ENCODE measurements at regions not wholly inside any gene's neighbourhood (a gene's known extent, or its start where the extent isn't known, plus 50 kb on each side); places are given as distances from the start of the nearest gene placed in this dataset.
"Not testable (repeated sequence)": the region's sequence is repeated elsewhere in the genome, so short reads cannot be mapped to it uniquely, and the experiment has no call there.

DNA sequence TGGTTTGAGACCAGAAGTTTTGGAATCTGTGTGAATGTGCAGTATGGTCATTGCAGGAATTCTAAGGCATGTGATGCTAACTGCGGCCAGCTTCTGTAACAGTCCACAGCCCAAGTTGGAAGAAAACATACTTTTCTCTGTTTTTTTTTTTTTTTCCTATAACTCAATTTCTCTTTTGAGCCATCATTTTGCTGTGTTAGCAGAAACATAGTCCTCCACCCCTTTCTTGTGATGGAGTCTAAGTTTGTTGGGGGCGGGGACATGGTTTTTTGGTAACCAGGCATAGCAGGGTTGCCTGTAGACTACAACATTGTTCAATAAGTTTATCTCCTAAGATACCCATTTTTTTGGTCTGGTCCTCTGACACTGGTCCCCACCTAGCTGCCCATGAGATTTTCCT lies 223.2 kb upstream of the ONECUT1 start:
- H3K4me1 Mint-ChIP-seq (ENCODE audit: low read depth): no peaks in the 10 kb centered on the region
- TF ChIP-seq, protein P1, sequence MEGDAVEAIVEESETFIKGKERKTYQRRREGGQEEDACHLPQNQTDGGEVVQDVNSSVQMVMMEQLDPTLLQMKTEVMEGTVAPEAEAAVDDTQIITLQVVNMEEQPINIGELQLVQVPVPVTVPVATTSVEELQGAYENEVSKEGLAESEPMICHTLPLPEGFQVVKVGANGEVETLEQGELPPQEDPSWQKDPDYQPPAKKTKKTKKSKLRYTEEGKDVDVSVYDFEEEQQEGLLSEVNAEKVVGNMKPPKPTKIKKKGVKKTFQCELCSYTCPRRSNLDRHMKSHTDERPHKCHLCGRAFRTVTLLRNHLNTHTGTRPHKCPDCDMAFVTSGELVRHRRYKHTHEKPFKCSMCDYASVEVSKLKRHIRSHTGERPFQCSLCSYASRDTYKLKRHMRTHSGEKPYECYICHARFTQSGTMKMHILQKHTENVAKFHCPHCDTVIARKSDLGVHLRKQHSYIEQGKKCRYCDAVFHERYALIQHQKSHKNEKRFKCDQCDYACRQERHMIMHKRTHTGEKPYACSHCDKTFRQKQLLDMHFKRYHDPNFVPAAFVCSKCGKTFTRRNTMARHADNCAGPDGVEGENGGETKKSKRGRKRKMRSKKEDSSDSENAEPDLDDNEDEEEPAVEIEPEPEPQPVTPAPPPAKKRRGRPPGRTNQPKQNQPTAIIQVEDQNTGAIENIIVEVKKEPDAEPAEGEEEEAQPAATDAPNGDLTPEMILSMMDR (IDR thresholded peaks at IDR 0.05): no peak
- no peaks in the 10 kb centered on the region for H3K36me3 Mint-ChIP-seq (ENCODE audit: low read depth)
- peaks cover 6% of the 10 kb centered on the region for H3K9me3 Mint-ChIP-seq (ENCODE audit: low read depth)
- H3K4me3 Mint-ChIP-seq (ENCODE audit: unreplicated experiment): no peak overlapping the region
- H3K27ac Mint-ChIP-seq (ENCODE audit: unreplicated experiment): no peak overlapping the region
- no peaks in the 10 kb centered on the region for H3K27me3 Mint-ChIP-seq (ENCODE audit: low read depth)
- no peak for DNase-seq (ENCODE audit: low spot score)

DNA sequence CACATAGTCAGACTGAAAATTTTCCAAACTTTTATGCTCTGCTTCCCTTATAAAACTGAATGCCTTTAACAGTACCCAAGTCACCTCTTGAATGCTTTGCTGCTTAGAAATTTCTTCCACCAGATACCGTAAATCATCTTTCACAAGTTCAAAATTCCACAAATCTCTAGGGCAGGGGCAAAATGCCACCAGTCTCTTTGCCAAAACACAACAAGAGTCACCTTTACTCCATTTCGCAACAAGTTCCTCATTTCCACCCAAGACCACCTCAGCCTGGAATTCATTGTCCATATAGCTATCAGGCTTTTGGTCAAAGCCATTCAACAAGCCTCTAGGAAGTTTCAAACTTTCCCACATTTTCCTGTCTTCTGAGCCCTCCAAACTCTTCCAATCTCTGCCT lies 221.6 kb upstream of the ONECUT1 start:
- not testable (repeated sequence) for H3K4me3 Mint-ChIP-seq (ENCODE audit: unreplicated experiment); H3K27ac Mint-ChIP-seq (ENCODE audit: unreplicated experiment); H3K4me1 Mint-ChIP-seq (ENCODE audit: low read depth); H3K27me3 Mint-ChIP-seq (ENCODE audit: low read depth); H3K36me3 Mint-ChIP-seq (ENCODE audit: low read depth); H3K9me3 Mint-ChIP-seq (ENCODE audit: low read depth); DNase-seq (ENCODE audit: low spot score)

DNA sequence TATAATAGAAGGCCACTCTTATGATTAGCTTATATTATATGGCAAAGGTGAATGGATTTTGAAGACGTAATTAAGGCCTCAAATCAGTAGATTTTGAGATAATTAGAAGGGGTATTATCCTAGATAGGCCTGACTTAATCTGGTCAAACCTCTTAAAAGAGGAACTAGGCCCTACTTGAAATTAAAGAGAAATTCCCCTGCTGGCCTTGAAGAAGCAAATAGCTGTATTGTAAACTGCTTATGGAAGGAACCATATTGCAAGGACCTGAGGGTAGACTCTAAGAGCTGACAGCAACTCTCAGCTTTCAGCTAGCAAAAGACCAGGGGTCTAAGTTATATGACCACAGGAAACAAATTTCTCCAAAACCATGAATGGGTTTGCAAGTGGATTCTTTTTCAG lies 219.0 kb upstream of the ONECUT1 start:
- DNase-seq (ENCODE audit: low spot score): no peak
- H3K4me3 Mint-ChIP-seq (ENCODE audit: unreplicated experiment): no peak overlapping the region
- peaks cover 6% of the 10 kb centered on the region for H3K9me3 Mint-ChIP-seq (ENCODE audit: low read depth)
- no peak overlapping the region for H3K27ac Mint-ChIP-seq (ENCODE audit: unreplicated experiment)
- peaks cover 9% of the 10 kb centered on the region for H3K27me3 Mint-ChIP-seq (ENCODE audit: low read depth)
- no peaks in the 10 kb centered on the region for H3K4me1 Mint-ChIP-seq (ENCODE audit: low read depth)
- TF ChIP-seq, protein P1 (IDR thresholded peaks at IDR 0.05): no peak
- H3K36me3 Mint-ChIP-seq (ENCODE audit: low read depth): no peaks in the 10 kb centered on the region

DNA sequence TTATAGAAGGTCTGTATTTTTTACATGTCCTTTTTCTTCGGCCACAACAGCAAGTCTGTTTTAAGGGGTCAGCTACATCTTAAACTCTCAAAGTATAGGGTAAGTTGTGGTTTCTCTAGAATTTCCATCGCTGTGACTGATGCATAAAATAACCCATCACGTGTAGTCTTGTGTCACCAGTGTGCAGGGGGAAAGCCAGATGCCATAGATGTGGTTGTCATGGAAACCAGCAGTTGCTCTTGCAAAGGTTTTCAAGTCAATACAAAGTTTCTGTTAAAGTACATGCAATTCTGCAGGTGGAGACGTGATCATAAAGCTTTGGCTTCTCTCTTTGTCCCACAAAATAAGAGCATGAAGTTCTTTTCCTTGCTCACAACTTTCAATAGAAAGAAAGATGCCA lies 210.3 kb upstream of the ONECUT1 start:
- TF ChIP-seq, protein P1 (IDR thresholded peaks at IDR 0.05): no peak
- Mint-ChIP-seq H3K36me3 (ENCODE audit: low read depth) (no peaks in the 10 kb centered on the region), H3K4me3 (ENCODE audit: unreplicated experiment) (no peak overlapping the region), H3K9me3 (ENCODE audit: low read depth) (no peaks in the 10 kb centered on the region), H3K4me1 (ENCODE audit: low read depth) (no peaks in the 10 kb centered on the region), H3K27ac (ENCODE audit: unreplicated experiment) (no peak overlapping the region), H3K27me3 (ENCODE audit: low read depth) (peaks cover 4% of the 10 kb centered on the region)
- no peak for DNase-seq (ENCODE audit: low spot score)

DNA sequence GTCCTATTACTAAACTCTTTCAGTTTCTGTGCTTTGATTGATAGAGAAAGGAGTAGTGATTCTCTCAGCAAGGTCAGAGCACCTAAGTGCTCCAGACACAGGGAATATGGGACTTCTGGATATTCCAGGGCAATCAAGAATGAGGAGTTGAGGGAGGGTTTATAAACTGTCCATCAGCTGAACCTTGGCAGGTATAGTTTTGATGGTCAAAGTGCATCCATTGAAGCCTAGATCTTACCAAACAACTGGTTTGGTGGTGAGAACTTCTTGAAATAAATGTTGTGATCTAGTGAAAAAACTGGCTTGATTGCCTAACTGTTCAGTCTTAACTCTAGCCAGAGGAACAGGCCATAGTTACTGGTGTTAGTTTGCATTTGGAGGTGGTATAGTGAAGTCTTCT lies 207.0 kb upstream of the ONECUT1 start:
- Mint-ChIP-seq H3K4me3 (ENCODE audit: unreplicated experiment) (no peak overlapping the region), H3K27me3 (ENCODE audit: low read depth) (no peaks in the 10 kb centered on the region), H3K9me3 (ENCODE audit: low read depth) (peaks cover 18% of the 10 kb centered on the region), H3K4me1 (ENCODE audit: low read depth) (no peaks in the 10 kb centered on the region), H3K36me3 (ENCODE audit: low read depth) (no peaks in the 10 kb centered on the region), H3K27ac (ENCODE audit: unreplicated experiment) (no peak overlapping the region)
- TF ChIP-seq, protein P1 (IDR thresholded peaks at IDR 0.05): no peak
- DNase-seq (ENCODE audit: low spot score): no peak

DNA sequence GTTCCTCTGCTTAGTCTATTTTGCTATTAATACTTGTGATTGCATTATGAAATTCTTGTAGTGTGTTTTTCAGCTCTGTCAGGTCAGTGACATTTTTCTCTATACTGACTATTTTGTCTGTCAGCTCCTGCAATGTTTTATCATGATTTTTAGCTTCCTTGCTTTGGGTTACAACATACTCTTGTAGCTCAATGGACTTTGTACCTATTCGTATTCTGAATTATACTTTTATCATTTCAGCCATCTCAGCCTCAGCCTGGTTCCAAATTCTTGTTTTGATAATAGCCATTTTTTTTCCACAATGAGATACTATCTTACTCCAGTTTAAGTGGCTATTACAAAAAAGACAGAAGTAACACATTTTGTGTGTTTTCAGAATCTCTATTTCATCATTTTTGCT lies 204.2 kb upstream of the ONECUT1 start:
- no peak overlapping the region for H3K4me3 Mint-ChIP-seq (ENCODE audit: unreplicated experiment)
- DNase-seq (ENCODE audit: low spot score): no peak
- H3K27ac Mint-ChIP-seq (ENCODE audit: unreplicated experiment): no peak overlapping the region
- H3K27me3 Mint-ChIP-seq (ENCODE audit: low read depth): no peaks in the 10 kb centered on the region
- no peaks in the 10 kb centered on the region for H3K36me3 Mint-ChIP-seq (ENCODE audit: low read depth)
- TF ChIP-seq, protein P1 (IDR thresholded peaks at IDR 0.05): no peak
- H3K9me3 Mint-ChIP-seq (ENCODE audit: low read depth): peaks cover 27% of the 10 kb centered on the region
- no peaks in the 10 kb centered on the region for H3K4me1 Mint-ChIP-seq (ENCODE audit: low read depth)
